GF-D8 (cell line): ENCODE measurements at regions not wholly inside any gene's neighbourhood (a gene's known extent, or its start where the extent isn't known, plus 50 kb on each side); places are given as distances from the start of the nearest gene placed in this dataset.

Source experiments
- DNase-seq: peaks from one replicate; lab custom pipeline; 2025; lab: John Stamatoyannopoulos, UW

DNA sequence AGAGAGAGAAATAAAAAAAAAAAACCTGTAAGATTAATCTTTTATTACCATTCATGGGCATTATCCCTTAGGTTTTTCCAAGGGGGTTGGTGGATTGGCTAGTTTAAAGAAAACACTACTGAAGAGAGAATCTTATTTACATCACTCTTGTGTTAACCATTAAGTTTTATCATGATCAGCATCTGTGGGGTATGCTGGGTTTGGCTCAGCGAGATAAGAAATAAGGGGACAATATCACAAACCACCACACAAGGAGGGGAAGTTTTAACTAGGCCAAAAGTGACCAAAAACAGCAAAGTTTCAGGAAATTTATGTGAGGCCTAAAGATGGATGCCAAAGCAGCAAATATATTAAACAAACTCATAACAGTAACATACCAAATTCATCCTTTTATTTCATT is 548.6 kb downstream of the SLC16A7 start:
- DNase-seq, result no peak

DNA sequence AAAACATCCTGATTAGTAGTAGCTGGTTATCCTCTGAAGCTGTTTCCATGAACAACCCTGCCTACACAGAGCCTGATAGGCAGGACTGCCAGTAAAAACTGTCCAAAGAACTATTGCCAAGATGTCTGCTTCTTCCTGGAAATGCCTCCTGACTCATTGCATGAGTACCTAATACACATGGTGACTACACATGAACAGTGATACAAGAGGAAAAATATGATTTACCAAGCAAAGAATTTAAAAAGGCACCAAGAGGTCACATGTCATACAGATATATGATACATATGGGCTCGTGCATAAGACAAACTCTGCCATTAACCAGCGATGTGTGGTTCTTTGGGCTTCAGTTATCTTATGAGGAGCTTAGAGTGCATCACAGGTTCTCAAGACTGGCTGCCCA is 552.3 kb downstream of the SLC16A7 start:
- no peak for DNase-seq

DNA sequence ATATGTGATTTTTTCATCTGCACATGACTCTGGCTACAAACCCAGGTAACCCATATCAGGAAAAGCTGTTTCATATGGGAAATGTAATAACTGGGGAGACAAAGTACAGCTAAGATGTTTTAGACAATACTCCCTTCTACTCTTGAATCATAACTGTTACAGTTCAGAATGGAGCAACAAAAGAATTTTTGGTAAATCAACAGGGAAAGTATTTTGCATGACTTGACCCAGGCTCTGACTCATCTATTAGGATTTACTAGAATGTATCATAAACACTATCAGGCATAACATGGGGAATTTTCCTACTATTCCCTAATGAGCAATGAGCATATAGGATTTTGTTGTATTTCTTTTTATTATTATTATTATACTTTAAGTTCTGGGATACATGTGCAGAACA is 553.0 kb downstream of the SLC16A7 start:
- DNase-seq, result no peak

DNA sequence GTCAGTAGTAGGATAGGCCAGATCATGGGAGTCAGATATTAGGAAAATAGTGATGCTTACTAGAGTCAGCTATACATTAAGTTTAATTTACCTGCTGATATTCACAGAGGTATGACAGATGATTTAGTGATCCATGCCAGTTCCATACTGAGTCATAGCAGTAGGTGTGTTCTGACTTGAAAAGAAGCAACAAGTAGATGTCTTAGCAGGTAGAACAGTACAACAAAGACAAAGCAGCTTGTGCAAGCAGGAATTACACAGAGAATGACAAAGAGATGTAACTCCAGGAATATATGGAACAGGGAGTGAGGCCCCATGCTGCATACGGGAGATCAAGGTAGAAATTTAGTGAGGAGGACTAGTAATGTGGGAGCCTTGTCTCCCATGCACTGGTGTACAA is 556.9 kb downstream of the SLC16A7 start:
- no peak for DNase-seq

DNA sequence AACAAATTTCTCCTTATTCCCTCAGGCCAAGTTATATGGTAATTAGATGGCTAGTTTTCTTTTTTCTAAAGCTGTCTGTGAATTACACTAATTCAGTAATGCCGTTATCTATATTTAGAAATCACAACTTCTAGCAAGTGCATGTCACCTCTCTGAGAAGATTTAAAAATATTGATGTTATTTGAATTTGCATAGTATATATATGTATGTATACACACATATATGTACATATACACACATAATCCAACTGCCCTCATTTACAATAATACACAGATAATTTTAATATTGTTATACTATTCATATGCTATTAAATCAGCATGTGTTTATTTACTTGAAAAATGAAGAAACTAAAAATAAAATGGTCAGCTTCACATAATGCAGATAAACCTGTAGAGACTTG is 563.9 kb downstream of the SLC16A7 start:
- DNase-seq, result no peak

DNA sequence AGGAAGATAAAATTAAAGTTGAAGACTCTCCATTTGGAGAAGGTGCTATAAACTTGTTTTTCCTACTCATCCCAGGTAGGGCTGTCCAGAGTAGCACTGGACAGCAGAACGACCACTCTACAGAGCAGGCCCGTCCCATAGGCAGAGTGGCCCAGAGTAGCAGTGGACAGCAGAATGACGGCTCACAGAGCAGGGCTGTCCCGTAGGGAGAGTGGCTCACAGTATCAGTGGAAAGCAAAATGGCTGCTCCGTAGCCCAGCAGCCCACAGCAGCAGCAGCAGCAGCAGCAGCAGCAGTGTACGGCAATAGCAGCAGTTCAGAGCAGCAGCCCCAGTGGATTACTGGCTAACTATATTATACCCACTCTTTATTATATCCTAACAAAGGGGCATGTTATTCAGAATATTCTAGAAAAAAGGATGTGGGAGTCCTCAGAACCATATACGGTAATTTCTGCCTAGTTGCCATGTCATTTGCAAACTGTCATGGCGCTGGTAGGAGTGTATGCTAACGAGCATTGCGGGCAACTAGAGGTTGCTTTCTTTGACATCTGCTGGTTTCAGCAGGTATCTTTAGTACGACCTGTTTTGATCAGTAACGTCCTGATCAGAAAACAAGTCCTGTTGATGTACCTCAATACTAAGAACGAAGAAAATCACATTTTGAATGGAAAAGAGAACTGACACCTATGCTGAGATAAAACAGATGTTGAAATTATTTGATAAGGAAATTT is 567.3 kb downstream of the SLC16A7 start:
- DNase-seq, result no peak

DNA sequence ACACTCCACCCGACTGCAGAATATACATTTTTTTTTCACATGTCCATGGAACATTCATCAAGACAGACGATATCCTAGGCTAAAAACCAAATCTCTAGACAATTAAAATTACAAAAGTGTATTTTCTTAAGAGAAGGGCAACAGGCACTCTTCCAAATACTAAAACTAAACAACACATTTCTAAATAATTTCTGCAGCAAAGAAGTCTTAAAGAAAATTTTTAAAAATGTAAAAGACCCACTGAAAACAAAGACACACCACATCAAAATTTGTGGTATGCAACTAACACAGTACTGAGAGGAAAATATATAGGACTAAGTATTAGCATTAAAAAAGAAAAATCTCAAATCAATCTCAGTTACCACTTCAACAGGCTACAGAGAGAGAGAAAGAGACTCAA is 570.0 kb downstream of the SLC16A7 start:
- DNase-seq, result no peak

DNA sequence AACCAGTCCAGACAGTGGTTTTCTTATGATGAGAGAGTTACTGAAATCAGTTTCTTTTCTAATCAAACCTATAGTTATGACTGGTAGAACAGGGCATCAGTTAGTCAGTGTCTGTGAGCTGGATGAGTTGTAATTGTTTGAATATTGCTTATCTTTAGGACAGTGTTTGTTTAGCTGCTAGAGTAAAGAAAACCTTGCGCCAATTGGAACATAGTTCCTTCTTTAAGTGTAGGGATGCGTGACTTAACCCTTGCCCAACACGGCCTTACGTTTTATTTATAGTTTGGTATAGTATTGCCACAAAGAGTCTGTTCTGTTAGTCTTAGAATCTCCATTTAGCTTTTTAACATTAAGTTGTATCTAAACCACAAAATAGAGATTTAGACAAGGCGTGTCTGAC is 572.6 kb downstream of the SLC16A7 start:
- DNase-seq, result no peak

DNA sequence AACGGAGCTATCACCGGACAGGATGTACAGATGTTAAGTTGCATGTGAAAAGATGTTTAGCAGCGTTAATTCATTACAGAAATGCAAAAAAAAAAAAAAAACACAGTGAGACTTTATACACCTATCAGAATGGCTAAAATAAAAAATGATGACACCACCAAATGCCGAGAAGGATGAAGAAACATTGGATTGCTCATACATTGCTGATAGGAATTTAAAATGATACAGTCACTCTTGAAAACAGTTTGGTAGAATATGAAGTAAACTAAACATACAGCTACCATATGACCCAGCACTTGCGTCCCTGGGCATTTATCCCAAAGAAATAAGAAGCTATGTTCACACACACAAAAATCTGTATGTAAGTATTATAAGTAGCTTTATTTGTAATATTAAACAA is 574.1 kb downstream of the SLC16A7 start:
- no peak for DNase-seq

DNA sequence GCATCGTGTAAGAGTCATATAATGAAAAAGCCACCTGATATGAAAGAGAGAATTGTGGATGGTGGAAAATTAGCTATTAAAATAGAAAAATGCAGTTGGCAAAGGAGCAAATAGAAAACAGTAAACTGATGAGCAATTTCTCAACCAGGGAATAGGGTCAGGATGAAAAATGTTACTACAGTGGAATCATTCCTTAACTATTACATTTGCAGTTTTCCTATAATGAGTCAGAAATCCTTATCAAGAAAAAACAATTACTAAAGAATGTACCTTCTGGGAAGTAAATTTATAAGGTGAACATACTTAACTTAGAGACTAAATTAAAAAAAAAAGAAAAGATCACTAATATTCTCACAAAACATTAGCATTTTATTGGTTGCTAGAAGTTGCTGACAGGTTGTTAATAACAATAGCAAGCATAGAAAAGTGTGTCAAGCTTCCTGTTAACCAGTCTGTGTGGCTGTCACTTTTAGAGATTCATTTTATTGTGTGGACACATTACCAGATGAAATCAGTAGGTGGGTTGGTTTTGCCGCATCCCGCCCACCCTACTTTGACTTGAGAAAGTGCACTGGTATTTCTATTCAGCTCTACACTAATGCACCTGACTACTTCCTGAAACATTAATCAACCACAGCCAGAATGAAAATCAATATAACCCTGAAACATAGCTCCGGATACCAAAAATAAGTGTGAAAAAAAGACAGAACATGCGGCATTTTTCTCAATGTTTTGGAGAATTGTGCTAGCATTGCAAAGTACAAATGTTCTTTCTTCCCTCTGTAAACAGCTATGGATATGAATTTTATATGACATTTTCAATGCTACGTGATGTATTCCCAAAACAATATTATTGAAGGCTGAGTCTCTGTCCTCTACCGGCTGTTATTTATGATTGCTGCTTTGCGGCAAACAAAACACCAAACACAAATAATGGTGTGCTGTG is 576.7 kb downstream of the SLC16A7 start:
- no peak for DNase-seq

DNA sequence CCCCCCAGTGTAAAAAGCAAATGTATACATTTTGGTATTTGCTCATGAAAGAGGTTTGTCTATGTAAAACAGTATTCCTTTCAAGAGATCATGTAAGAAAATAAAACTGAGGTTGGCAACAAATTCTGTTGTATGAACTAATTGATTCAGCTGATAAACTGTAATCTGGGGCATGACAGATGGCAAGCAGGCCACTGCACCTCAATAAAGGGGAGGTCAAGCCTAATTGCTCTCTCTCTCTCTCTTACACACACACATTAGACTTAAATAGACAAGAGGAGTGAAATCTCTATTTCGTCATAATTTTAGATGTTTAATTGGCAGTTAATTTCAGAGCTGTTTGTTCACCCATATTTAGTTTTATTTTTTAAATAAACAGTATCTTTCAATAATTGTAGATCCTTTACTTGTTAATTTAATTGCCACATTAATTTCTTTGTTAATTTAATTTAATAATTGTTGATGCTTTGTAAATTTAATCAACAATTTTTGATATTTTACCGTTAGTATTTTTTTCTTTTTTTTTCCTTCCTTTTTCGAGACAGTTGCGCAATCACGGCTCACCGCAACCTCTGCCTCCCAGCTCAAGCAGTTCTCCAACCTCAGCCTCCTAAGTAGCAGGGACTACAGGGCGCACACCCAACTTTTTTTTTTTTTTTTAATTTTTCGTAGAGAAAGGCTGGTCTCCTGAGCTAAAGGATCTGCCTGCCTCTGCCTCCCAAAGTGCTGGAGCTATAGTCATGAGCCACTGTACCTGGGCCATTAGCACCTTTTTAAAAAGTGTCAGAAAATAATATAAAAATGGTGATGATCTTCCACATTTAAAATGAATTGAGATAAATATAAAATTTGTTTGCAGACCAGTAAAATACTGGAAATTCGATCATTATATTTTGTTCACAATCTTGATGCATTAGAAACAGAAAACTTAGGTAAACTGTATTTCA is 577.7 kb downstream of the SLC16A7 start:
- DNase-seq, result no peak

DNA sequence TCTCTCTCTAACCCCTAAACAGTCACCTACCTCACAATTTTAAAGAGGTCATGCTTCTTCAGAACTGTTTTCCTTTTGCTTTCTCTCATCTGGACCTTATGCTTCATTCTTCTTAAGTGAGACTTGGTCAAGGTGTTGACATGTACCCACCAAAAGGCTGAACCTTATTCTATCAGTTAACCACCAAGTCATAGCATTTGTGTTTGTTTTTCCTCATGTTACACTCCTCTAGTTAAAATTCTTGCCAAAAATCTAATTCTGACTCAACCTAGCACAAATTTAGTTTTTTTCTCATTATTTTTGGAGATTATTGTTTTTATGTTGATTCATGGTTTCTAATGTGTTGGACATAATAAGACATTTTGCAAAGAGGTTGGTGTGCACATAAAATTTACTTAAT is 578.6 kb downstream of the SLC16A7 start:
- no peak for DNase-seq

DNA sequence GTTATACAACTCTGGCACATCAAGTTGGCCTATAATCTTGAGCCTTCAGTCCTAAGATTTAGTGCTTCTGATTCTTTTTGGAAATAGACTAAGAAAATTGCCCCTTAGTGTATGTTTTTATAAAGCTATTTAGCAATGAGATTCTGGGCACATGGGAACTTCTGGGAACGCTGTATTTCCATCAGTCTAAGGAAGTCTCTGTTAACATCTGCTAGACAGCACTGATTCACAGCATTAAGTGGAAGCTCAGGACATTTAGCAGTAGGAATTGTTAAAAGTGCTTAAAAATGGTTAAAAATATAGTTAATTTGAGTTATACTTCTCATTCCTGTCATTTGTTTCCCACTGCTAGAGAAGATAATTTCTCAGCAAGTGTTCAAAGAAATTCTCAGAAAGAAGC is 579.1 kb downstream of the SLC16A7 start:
- DNase-seq, result no peak

DNA sequence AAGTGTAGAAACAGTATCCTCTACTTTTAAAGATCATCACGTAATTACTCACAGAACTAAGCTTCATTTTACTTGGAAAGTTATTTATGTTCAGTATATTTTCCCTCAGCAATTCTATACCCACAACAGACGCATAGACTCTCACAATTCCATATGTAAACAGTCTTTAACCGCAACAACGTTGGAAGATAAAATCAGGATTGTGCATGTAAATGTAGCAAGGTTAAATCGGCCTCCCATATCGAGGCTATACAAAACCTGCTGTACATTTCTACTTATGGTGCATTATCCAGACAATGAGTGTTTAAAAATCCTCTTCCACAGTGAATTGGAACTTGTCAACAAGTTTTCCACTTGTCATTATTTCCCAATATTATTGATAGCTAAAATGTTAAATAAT is 581.1 kb downstream of the SLC16A7 start:
- no peak for DNase-seq

DNA sequence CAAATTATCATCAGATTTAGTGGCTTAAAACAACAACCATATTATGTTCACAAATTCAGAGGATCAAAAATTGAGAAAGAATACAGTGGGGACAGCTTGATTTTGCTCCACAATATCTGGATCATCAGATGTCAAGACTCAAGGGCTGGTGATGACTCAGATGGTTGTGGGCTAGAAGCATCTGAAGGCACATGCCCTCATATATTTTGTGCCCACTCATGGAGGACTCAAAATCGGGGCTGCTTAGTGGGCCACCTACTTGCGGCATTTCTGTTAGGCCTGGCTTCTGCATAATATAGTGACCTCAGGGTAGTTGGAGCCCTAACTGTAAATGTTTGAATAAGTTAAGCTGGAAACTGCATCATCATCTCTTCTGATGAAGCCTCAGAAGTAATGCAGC is 584.5 kb downstream of the SLC16A7 start:
- no peak for DNase-seq

DNA sequence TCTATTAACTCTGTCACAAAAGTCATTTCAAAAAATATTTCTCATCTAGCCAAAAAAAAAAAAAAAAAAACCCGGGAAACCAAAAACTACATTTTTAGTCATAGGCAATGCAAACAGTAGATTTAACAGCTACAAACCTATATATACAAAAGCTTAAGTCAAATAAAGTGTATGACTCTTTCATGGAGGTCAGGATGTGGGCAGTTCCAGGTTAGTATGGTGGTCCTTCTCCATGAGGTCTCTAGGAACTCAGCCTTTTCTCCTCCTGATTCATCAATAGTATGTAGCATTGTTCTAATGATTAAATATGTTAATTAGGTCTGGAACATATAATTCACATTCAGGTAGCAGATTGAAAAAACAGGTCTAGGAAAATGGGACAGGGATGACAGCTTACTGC is 586.5 kb downstream of the SLC16A7 start:
- DNase-seq, result no peak

DNA sequence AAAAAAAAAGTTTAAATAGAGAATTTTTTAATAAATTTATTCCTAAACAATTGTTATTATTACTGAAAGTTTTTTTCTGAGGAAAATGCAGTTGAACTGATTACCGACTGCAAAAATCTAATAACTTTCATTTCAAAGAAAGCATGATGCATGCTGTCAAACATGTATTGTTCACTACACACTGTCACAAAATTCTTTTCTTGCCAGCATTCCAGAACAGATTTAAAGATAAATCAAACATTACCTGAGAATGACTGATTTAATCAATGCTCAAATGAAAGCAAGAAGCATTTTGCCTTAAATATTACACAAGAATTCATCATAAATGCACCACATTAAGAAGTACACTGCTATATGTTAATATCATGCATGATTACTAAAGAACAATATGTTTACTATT is 588.3 kb downstream of the SLC16A7 start:
- DNase-seq, result no peak

DNA sequence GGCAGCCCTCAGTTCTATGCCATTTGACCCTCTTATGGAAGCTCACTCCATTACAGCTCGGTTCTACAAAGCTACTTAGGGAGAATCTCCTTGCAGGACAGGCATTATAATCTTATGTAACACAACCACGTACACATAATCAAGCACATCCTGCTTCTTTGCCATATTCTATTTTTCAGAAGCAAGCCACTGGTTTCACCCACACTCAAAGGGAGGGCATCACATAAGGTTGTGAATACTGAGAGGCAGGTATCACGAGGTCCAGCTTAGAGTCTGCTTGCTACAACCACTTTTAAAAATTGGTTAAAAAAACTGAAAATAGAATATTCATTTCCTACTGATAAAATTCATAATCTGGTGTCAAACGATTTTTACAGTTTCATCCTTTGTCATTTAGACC is 589.2 kb downstream of the SLC16A7 start:
- no peak for DNase-seq

DNA sequence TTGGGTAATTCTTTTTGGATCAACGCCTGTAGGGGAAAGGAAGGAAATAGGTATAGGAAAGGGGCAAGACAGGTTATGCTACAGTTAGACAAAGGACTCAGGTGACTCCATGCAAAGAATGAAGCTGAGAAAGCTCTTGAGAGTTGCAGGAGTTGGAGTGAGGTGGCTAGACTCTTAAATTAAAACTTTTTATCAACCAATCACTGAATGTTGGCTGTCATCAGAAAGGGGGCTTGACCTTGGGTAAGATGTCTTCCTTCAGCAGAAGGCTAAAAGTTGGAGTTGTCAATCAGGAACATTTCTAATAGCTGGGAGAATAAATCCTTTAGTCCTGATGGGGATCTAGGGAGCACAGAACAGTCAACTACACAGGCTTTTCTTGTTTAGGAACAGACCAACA is 595.4 kb downstream of the SLC16A7 start:
- no peak for DNase-seq

DNA sequence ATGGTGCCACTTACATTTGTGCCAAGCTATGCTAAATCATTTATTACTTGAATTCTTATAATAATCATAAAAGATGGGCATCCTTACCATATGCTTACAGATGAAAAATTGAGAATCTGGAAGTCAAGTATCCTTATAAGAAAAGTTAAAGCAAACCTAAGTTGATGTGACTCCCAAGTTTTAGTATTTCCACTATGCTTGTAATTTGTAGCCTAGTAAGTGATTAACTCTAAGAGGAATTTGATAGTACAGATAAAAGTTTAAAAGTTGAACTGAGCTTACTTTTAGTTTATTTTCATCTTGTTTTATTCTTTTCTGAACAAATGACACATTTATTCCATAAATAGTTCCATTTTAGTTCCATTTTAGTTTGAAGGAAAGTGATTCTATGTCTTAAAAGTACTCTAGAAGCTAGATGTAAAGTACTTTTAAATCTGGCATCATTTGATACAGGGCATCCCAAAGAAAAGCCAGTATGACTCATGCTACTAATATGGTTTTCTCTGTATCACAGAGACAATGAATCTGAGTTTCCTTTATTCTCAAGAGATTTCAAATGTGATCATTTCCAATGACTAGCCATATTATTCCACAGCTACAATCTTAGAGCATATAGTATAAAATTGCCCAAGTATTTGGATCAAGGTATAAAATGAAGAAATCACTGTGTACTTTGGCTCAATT is 596.0 kb downstream of the SLC16A7 start:
- no peak for DNase-seq

DNA sequence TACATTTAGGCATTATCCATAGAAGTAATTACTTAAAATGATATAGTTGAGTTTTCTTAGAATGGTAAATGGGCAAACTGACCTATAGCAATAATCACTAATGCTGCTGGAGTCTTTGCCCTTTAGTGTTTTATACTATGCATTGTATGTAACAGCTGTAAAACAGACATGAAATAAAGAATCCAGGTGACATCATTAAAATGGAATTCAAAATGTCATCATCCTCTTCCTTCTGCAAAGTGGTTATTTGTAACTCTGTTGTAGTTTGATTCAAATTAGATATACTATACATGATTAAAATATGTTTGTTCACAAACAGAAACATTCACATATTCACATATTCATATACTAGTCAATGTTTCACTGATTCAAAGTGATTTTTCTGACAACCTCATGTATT is 598.8 kb downstream of the SLC16A7 start:
- no peak for DNase-seq

DNA sequence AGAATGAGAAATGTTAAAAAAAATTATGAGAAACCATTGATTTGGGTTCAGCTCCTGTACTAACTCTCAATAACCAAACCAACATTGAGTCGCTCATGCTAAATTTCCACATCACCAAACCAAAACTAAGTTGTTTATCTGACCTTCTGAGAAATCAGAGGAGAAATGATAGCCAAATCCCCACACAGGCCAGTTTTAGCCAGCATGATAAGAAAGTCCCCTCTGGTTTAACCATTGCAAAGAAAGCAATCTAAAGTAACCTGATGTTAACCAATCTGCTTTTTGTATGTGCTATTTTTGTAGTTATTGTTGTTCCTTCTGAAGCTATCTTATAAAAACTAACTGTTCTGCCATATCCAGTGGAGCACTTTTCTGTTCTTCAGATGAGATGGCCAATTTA is 599.7 kb downstream of the SLC16A7 start:
- DNase-seq, result no peak
